ENCODE measurements at regions not wholly inside any gene's neighbourhood (a gene's known extent, or its start where the extent isn't known, plus 50 kb on each side); places are given as distances from the start of the nearest gene placed in this dataset.
A peak's percentile ranks its signal among the peaks of the same experiment; 100 is the strongest.
"Not testable (repeated sequence)": the region's sequence is repeated elsewhere in the genome, so short reads cannot be mapped to it uniquely, and the experiment has no call there.

- no peak for DNase-seq
These were observed 211.5 kb upstream of the PRSS1 start for GRCh38 chr7:142537760-142538159.

DNA sequence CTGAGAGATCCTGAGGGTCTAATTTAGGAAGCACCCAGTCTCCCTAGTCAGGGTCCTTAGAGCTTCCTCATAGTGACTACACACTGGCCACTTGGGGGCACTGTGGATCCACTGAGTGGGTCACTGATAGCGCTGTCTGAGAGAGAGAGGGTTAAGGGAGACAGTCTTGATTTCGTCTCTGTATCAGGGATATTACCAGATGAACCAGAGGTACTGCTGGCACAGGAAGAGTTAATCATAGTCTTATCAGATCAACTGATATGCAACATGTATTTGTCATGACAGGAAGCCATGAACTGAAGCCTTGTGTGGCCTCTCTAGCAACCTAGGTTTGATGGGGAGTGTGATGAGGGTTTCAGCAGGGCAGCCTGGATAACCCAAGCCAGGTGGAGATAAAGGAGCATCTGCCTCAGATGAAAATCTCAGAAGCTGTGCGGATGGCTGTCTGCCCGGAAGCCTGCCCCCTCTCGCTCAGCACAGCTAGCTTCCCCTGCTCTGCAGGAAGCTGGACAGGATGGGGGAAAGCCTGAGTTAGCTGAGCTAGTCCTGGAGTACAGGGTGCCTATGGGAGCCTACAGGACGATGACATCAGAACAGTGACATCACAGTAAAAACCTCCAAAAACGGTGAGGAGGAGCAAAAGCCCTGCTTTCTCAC lies 214.0 kb upstream of the PRSS1 start:
- peak in 23 of 51 donors; percentile 6 to 69 (median 29) for DNase-seq

DNA sequence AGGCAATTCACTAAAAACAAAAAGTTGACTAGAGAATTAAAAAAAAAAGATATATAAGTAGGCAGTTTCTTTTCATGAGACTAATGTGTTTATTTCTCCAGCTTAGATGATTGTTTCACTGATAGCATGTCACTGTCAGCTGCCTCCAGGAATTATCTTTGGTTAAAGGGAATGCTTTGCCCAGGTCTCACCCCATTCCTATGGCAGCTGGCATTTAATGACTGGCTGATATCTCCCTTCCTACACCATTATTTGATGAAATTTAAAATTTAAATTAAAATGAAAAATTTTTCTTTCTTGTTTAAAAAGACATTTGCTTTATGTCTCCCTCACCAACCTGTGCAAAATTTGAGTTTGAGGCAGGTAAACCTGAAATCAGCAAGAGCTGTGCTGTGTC lies 214.5 kb upstream of the PRSS1 start:
- DNase-seq: no peak

DNA sequence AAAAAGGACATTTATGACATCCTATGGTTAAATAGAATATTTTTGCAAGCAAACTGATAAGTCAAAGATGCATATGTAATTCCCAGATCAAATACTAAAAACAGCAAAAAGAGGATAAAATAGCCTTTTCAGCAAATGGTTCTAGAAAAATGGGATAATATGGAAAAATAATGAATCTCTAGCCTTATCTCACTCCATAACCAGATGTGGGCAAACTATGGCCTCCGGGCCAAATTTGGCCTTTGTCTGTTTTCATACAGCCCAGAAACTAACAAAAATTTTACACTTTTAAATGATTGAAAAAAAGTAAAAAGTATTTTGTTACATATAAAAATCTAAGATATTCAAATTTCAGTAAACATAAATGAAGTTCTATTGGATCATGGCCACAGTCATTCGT lies 215.4 kb upstream of the PRSS1 start:
- no peak for DNase-seq

GRCh38 chr7:142529591-142529990 lies 219.7 kb upstream of the PRSS1 start:
- DNase-seq: no peak

- DNase-seq: no peak
These were observed 220.5 kb upstream of the PRSS1 start for GRCh38 chr7:142528608-142529408.

- DNase-seq: peak in 1 of 51 donors; percentile 32
These were observed 225.3 kb upstream of the PRSS1 start for GRCh38 chr7:142523821-142524460.

DNA sequence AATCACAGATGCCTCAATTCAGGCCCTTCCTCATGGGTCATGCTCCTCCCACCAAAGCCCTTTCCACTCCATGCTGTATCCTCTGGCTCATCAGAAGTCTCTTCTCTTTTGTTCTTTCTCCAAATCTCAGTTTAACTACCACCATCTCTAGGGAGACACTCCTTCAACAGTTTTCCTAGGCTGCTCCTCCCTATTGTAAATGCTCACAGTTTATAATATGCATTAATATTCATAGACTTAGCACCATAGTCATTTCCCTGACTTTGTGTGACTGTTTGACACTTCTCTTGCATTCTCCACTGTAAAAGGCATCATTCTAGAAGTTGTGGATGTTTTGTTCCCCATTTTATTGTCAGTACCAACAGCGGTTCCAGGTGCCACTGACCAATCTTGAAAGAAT lies 226.5 kb upstream of the PRSS1 start:
- DNase-seq: no peak

GRCh38 chr7:142520885-142521284 lies 228.4 kb upstream of the PRSS1 start:
- DNase-seq: not testable (repeated sequence)

- not testable (repeated sequence) for DNase-seq
These were observed 228.8 kb upstream of the PRSS1 start for GRCh38 chr7:142520455-142520854.

DNA sequence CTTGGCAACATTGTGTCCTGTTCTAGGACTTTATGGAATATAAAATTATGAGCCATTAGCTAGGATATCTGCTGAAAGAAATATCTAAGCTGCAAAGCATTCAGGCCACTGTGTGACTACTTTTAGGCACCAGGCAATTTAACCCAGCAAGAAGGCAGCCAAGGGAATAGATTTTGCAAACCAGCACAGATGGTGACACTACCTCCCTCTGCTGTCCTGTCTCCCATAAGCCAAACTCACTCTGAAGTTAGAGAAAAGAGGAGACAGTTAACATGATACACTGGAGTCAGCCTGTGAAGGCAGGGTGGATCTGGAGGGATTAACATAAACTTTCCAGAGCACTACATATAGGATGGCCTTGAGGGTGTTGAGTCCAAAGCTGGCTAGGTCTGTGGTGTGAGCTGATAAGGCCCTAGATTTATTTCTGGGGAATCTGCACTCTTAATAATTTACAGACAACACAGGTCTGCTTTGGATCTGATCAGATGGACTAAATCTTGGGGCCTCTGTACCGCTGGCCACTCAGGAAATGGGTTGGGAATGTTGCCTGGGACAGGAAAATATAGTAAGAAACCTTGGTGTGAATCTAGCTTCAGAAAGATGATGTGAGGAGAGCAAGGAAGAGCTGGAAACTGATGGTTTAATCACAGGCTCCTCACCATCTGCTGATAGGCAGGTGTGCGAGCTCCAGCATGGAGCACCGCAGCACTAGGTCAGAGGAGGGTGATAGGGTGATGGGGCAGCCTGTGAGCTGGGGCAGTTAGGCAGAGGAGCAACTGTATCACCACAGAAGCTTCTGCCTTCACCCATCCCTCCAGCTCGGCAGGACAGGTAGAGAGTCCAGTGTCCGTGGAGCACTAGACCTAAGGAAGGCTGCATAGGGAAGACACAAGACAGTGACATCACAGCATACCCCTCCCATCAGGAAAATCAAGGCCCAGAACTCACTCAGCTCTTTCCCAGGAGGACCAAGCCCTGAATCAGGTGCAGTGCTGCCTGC lies 229.9 kb upstream of the PRSS1 start:
- no peak for DNase-seq

DNA sequence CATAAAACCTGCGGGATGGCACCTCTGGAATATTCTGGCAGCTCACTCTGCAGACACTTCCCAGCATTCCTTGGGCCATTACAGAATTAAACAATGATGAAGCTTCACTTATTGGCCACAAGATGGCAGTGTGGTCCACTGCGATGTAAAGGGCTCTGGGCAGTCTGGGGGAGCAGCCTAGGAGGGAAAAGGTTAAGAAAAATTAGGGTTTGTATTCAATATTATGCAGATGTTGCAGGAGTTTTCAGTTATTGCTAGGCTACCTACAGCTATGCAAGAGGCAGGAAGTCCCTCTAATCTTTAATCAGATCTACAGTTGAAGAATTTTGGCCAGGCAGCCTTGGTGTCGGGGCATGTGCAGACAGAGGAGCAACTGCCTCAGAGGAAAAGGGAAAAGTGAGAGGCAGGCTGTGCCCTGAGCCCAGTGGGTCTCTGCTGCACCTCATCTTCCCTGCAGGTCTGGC lies 233.2 kb upstream of the PRSS1 start:
- peak in 17 of 51 donors; percentile 1 to 69 (median 24) for DNase-seq

DNA sequence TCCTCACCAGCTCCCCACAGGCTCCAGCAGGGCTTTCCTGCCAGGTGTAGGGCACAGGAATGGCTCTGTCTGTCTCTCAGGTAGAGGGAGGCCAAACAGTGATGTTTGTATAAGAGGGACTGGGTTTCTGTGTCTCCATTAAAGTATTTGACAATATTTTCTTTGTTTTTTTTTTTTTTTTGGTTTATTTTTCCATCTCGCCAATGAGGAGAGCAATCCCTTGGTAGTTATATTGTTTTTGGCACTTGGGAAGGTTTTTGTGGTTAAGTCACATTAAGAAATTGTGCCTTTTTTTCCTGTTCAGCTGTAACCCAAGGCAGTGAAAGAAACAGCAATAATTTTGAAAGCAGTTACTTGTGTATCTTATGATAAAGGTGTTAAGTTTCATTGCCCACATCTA lies 234.6 kb upstream of the PRSS1 start:
- DNase-seq: not testable (repeated sequence)

DNA sequence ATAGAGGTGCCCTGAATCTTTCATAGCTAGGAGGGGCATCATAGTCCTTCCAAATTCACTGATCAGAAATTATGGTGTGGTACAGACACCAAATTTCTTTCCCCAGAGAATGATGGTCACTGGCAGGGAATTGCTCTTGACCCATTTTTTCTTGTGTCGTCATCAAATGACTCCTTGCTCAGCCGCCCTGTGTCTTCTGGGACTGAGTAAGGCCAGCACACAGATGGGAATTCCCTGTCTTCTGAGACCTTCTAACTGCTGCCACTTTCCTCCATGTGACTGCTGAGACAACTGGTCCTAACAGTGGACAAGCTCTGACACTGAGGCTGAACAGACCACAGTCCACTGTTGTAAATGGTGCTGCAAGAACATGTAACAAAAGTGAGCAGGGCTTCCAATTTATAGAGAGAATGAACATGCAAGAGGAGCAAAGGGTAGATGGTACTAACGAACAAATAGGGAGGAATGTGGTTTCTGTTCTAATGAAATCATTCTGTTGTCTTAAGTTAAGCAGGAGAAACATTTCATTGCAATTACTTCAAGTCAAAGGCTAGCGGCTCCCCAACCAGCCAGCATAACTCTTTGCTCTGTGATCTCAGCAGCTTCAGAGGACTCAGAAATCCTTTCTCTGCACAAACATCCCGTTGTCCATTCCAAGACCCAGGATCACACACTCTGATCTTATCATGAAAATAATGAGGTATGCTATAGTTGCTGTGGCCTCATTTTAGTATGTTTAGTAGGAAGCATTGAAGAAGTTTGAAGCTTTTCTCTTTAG lies 235.9 kb upstream of the PRSS1 start:
- DNase-seq: no peak

GRCh38 chr7:142511801-142512200 lies 237.5 kb upstream of the PRSS1 start:
- DNase-seq: no peak

GRCh38 chr7:142511374-142511773 lies 237.9 kb upstream of the PRSS1 start:
- no peak for DNase-seq

- DNase-seq: not testable (repeated sequence)
These were observed 240.0 kb upstream of the PRSS1 start for GRCh38 chr7:142509235-142509634.

- DNase-seq: no peak
These were observed 241.0 kb upstream of the PRSS1 start for GRCh38 chr7:142508251-142508650.

DNA sequence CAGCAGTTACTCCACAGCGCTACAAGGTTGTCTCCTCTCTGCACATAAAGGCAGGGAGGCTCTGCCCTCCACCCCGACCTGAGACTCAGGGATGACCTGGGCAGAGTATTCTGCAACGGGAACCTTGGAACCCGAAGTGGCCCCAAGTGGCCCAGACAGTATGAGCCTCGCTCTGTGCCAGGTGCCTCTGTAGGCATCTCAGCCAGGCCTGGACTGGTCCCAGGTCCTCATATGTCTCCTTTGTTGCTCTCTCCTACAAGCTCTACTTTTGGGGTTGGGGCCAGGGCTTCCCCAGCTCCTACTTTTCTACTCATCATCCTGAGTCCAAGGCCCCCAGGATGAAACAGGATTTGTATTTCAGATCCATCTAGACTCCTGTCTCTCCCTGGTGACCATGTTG lies 241.5 kb upstream of the PRSS1 start:
- DNase-seq: no peak

DNA sequence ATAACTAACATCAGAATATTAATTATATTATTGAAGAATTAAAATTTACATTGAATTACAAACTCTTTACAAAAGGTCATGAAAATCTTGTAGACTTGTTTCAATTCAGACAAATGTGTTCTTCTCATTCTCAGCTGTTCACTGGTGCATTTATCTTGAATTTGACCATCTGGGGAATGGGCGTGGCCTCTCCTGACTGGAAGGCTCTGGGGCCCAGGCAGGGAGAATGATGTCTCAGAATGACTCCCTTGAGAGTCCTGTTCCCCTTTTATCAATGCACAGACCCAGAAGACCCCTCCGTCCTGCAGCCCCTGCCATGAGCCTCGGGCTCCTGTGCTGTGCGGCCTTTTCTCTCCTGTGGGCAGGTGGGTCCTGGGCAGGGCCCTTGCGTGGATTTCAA lies 242.2 kb upstream of the PRSS1 start:
- DNase-seq: not testable (repeated sequence)

Data from hypothalamus (tissue), 51 donors.